NB4 (cell line): ENCODE measurements at regions not wholly inside any gene's neighbourhood (a gene's known extent, or its start where the extent isn't known, plus 50 kb on each side); places are given as distances from the start of the nearest gene placed in this dataset.
"Not testable (repeated sequence)": the region's sequence is repeated elsewhere in the genome, so short reads cannot be mapped to it uniquely, and the experiment has no call there.

Experiments
- DNase-seq: peaks from one replicate; pipeline ENCODE4 v3.0.0; 2010; ENCODE audit warnings: low read depth
- H3K4me3 ChIP-seq: one replicate; pipeline ENCODE4 v1.5.1; 2011; ENCODE audit warnings: mild to moderate bottlenecking, low read depth, low read length, moderate library complexity
- MYC ChIP-seq: IDR thresholded peaks from 2 replicates; pipeline ENCODE4 v1.6.1; 2011; ENCODE audit warnings: low read depth, low read length
- POLR2A ChIP-seq: IDR thresholded peaks from 2 replicates; pipeline ENCODE4 v1.6.1; 2011; ENCODE audit warnings: mild to moderate bottlenecking; ENCODE audit not compliant: insufficient read length; ENCODE audit errors: extremely low read depth
- TF ChIP-seq, protein P1 (sequence below): IDR thresholded peaks from one replicate; pipeline ENCODE4 v1.5.1; 2012; ENCODE audit warnings: low read depth, low read length
- TF ChIP-seq, protein P2 (sequence below): IDR thresholded peaks from 2 replicates; pipeline ENCODE4 v1.6.1; 2011; ENCODE audit warnings: low read depth, low read length

GRCh38 chr3:5917932-5918331 is 730.4 kb downstream of the EDEM1 start:
- TF ChIP-seq, protein P1, sequence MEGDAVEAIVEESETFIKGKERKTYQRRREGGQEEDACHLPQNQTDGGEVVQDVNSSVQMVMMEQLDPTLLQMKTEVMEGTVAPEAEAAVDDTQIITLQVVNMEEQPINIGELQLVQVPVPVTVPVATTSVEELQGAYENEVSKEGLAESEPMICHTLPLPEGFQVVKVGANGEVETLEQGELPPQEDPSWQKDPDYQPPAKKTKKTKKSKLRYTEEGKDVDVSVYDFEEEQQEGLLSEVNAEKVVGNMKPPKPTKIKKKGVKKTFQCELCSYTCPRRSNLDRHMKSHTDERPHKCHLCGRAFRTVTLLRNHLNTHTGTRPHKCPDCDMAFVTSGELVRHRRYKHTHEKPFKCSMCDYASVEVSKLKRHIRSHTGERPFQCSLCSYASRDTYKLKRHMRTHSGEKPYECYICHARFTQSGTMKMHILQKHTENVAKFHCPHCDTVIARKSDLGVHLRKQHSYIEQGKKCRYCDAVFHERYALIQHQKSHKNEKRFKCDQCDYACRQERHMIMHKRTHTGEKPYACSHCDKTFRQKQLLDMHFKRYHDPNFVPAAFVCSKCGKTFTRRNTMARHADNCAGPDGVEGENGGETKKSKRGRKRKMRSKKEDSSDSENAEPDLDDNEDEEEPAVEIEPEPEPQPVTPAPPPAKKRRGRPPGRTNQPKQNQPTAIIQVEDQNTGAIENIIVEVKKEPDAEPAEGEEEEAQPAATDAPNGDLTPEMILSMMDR, result no peak
- no peak for TF ChIP-seq POLR2A
- TF ChIP-seq, protein P2, sequence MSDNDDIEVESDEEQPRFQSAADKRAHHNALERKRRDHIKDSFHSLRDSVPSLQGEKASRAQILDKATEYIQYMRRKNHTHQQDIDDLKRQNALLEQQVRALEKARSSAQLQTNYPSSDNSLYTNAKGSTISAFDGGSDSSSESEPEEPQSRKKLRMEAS, result no peak
- TF ChIP-seq MYC, result no peak
- no peak for DNase-seq
- no peak overlapping the region for H3K4me3 ChIP-seq

DNA sequence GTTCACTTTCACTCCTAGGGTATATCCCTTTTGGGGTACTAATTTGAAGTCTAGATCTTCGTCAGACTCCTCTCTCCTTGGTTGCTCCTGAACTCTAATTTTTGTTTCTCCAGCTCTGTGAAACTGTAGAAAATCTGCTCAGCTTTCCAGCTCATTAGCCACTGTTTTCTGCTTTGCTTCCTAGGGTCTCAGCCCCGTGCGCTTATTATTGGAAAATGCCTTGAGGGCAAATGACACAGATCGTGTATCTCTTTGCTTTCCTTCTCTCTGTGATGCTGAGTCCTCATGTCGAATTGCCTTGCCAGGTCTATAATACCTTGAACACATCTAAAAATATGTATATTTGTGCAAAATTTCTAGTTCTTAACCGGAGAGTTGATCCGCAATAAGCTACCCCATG is 731.1 kb downstream of the EDEM1 start:
- DNase-seq, result no peak
- no peak overlapping the region for H3K4me3 ChIP-seq
- TF ChIP-seq POLR2A (no peak), MYC (no peak)
- TF ChIP-seq, protein P2, result no peak
- TF ChIP-seq, protein P1, result no peak

GRCh38 chr3:5929027-5929426 is 741.5 kb downstream of the EDEM1 start:
- no peak overlapping the region for H3K4me3 ChIP-seq
- no peak for DNase-seq
- TF ChIP-seq POLR2A (no peak), MYC (no peak)
- TF ChIP-seq, protein P2, result no peak
- TF ChIP-seq, protein P1, result no peak

- not testable (repeated sequence) for H3K4me3 ChIP-seq, DNase-seq
Measured at GRCh38 chr3:5944061-5944460, 756.6 kb downstream of the EDEM1 start.

- TF ChIP-seq, protein P2, result no peak
- TF ChIP-seq MYC (no peak), POLR2A (no peak)
- TF ChIP-seq, protein P1, result no peak
- no peak for DNase-seq
- H3K4me3 ChIP-seq, result no peak overlapping the region
Measured at GRCh38 chr3:5948084-5948483, 760.6 kb downstream of the EDEM1 start.

- H3K4me3 ChIP-seq, result no peak overlapping the region
- TF ChIP-seq MYC (no peak), POLR2A (no peak)
- TF ChIP-seq, protein P1, result no peak
- TF ChIP-seq, protein P2, result no peak
- DNase-seq, result no peak
Measured at GRCh38 chr3:5951026-5951425, 763.5 kb downstream of the EDEM1 start.
